Endodermal cell (in vitro differentiated cells): ENCODE measurements at regions not wholly inside any gene's neighbourhood (a gene's known extent, or its start where the extent isn't known, plus 50 kb on each side); places are given as distances from the start of the nearest gene placed in this dataset.

Experiments
- DNase-seq: peaks from one replicate; pipeline ENCODE4 v3.0.0-alpha.2; 2017
- H3K27ac ChIP-seq: 2 replicates; pipeline ENCODE4 v1.5.1; 2013; ENCODE audit warnings: mild to moderate bottlenecking, low read depth, low read length, moderate library complexity
- H3K27me3 ChIP-seq: 2 replicates; pipeline ENCODE4 v1.6.1; 2013; ENCODE audit warnings: mild to moderate bottlenecking, low read length, moderate library complexity; ENCODE audit not compliant: insufficient read depth, control insufficient read depth, poor library complexity, severe bottlenecking
- H3K36me3 ChIP-seq: 2 replicates; pipeline ENCODE4 v1.7.0; 2013; ENCODE audit warnings: mild to moderate bottlenecking, low read length, moderate library complexity; ENCODE audit not compliant: control insufficient read depth, insufficient read depth
- H3K4me1 ChIP-seq: one replicate; pipeline ENCODE4 v1.7.0; 2013; ENCODE audit warnings: low read length; ENCODE audit not compliant: control insufficient read depth, insufficient read depth
- H3K4me3 ChIP-seq: 2 replicates; pipeline ENCODE4 v1.5.1; 2013; ENCODE audit warnings: mild to moderate bottlenecking, low read length, moderate library complexity
- H3K9ac ChIP-seq: 2 replicates; pipeline ENCODE4 v1.6.1; 2013; ENCODE audit warnings: mild to moderate bottlenecking, low read length, moderate library complexity; ENCODE audit not compliant: poor library complexity, severe bottlenecking; ENCODE audit errors: extremely low read depth
- H3K9me3 ChIP-seq: 2 replicates; pipeline ENCODE4 v1.6.1; 2013; ENCODE audit warnings: mild to moderate bottlenecking, low read length, moderate library complexity; ENCODE audit not compliant: control insufficient read depth
- H3K27ac Mint-ChIP-seq: 2 replicates; pipeline ENCODE4 v1.8.0; 2020; ENCODE audit warnings: mixed read lengths
- H3K27me3 Mint-ChIP-seq: 2 replicates; pipeline ENCODE4 v1.8.0; 2021; ENCODE audit warnings: mild to moderate bottlenecking, mixed read lengths; ENCODE audit not compliant: insufficient read depth
- H3K36me3 Mint-ChIP-seq: 2 replicates; pipeline ENCODE4 v1.8.0; 2020; ENCODE audit warnings: low read depth, mixed read lengths
- H3K4me1 Mint-ChIP-seq: 2 replicates; pipeline ENCODE4 v1.8.0; 2020; ENCODE audit warnings: mixed read lengths
- H3K4me3 Mint-ChIP-seq: 2 replicates; pipeline ENCODE4 v1.8.0; 2020; ENCODE audit warnings: mild to moderate bottlenecking, moderate library complexity, mixed read lengths
- H3K9me3 Mint-ChIP-seq: 2 replicates; pipeline ENCODE4 v1.8.0; 2020; ENCODE audit warnings: mild to moderate bottlenecking, mixed read lengths
- WGBS, 2 experiments: methylation state at CpG; one replicate each; pipeline versions ENCODE4 v1.1.5 to v1.1.7; 2013; ENCODE audit warnings: missing lambda C conversion rate in 2 of 2, mixed read lengths in 1 of 2; ENCODE audit not compliant: insufficient coverage in 1 of 2, insufficient read length in 1 of 2; 5-methylcytosine and 5-hydroxymethylcytosine counted together
- TF ChIP-seq, protein P1 (sequence below): fragments of 200-600 bp; sonication (generic); conservative IDR thresholded peaks from 2 replicates; pipeline ENCODE4 v1.5.0; 2021; ENCODE audit warnings: antibody characterized with exemption, mild to moderate bottlenecking

DNA sequence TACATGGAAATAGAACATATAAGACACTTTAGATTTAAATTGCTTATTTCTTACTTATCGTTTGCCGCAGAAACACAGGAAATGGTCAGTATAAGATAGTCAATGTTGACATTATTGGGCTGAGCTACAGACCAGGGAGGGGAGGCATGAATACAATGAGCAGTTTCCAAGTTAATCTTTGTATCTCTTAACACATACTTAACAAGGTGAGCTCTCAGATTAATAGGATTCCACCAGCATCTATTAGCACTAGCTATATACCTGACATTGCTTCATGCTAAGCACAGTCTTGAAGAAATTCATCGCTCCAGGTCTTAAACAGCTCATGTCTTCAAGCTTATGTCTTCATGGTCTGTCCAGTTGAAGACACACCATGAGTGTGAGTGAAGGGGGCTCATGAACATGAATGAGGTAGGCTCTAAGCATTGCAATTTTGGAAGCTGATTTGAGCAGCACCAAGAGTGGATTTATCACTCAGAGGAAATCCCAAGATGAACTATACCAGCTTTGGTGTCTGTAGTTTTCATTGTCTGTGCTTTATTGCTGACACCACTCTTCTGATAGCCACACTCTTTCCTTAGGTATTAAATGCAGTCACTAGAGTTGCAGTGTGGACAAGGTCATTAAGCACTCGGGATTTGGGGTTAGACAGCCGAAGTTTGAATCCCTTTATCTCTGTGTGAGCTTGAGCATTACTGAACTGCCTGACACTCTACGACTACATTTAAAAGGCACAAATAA, 359.3 kb upstream of the EPHA4 start:
- peaks cover 8% of the 10 kb centered on the region for H3K9me3 Mint-ChIP-seq
- H3K36me3 Mint-ChIP-seq, result no peaks in the 10 kb centered on the region
- H3K4me3 ChIP-seq, result peak overlapping the region; percentile 31
- peaks cover 20% of the 10 kb centered on the region for H3K9me3 ChIP-seq
- H3K27ac Mint-ChIP-seq, result peak overlapping the region; percentile 18
- DNase-seq, result peak; percentile 49
- H3K36me3 ChIP-seq, result no peaks in the 10 kb centered on the region
- H3K27ac ChIP-seq, result no peak overlapping the region
- 69 to 100% methylated on average over 1 to 6 of the region's 6 CpGs for WGBS, 2 experiments
- TF ChIP-seq, protein P1, sequence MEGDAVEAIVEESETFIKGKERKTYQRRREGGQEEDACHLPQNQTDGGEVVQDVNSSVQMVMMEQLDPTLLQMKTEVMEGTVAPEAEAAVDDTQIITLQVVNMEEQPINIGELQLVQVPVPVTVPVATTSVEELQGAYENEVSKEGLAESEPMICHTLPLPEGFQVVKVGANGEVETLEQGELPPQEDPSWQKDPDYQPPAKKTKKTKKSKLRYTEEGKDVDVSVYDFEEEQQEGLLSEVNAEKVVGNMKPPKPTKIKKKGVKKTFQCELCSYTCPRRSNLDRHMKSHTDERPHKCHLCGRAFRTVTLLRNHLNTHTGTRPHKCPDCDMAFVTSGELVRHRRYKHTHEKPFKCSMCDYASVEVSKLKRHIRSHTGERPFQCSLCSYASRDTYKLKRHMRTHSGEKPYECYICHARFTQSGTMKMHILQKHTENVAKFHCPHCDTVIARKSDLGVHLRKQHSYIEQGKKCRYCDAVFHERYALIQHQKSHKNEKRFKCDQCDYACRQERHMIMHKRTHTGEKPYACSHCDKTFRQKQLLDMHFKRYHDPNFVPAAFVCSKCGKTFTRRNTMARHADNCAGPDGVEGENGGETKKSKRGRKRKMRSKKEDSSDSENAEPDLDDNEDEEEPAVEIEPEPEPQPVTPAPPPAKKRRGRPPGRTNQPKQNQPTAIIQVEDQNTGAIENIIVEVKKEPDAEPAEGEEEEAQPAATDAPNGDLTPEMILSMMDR, result no peak
- no peak overlapping the region for H3K9ac ChIP-seq
- H3K27me3 ChIP-seq, result no peaks in the 10 kb centered on the region
- H3K4me3 Mint-ChIP-seq, result peak overlapping the region; percentile 25
- H3K4me1 ChIP-seq, result peaks cover 15% of the 10 kb centered on the region
- peaks cover 25% of the 10 kb centered on the region for H3K4me1 Mint-ChIP-seq
- H3K27me3 Mint-ChIP-seq, result no peaks in the 10 kb centered on the region

DNA sequence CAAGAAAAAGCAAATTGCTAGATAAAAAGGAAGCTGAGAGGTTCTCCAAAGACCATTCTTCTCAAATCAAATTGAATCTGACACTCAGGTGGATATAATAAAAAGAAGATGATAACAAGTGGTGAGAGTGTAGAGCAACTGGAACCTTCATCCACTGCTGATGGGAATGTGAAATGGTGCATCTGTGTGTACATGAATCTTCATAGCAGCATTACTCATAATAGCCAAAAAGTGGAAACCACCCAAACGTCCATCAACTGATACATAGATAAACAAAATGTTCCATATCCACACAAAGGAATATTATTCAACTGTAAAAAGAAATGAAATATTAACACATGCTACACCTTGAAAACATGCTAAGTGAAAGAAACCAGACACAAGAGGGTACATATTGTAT, 357.2 kb upstream of the EPHA4 start:
- WGBS, 2 experiments, result 80% methylated on average over 1 of the region's 1 CpG; no CpG with 5 or more reads in 1 of the 2 experiments

GRCh38 chr2:221926327-221926726, 354.2 kb upstream of the EPHA4 start:
- peaks cover 20% of the 10 kb centered on the region for H3K4me1 Mint-ChIP-seq
- H3K36me3 ChIP-seq, result no peaks in the 10 kb centered on the region
- H3K9ac ChIP-seq, result no peak overlapping the region
- H3K36me3 Mint-ChIP-seq, result no peaks in the 10 kb centered on the region
- H3K27me3 Mint-ChIP-seq, result no peaks in the 10 kb centered on the region
- 90% methylated on average over 2 of the region's 2 CpGs; no CpG with 5 or more reads in 1 of the 2 experiments for WGBS, 2 experiments
- peaks cover 10% of the 10 kb centered on the region for H3K9me3 ChIP-seq
- no peaks in the 10 kb centered on the region for H3K27me3 ChIP-seq
- TF ChIP-seq, protein P1, result no peak
- no peak overlapping the region for H3K4me3 Mint-ChIP-seq
- H3K9me3 Mint-ChIP-seq, result no peaks in the 10 kb centered on the region
- H3K27ac Mint-ChIP-seq, result no peak overlapping the region
- DNase-seq, result no peak
- H3K4me3 ChIP-seq, result no peak overlapping the region
- peaks cover 10% of the 10 kb centered on the region for H3K4me1 ChIP-seq
- H3K27ac ChIP-seq, result no peak overlapping the region

More for the DNA sequence above, 357.2 kb upstream of the EPHA4 start:
- H3K9me3 ChIP-seq, result peaks cover 20% of the 10 kb centered on the region
- H3K4me1 ChIP-seq, result peaks cover 15% of the 10 kb centered on the region
- no peaks in the 10 kb centered on the region for H3K27me3 ChIP-seq
- H3K9me3 Mint-ChIP-seq, result peaks cover 8% of the 10 kb centered on the region
- H3K27ac ChIP-seq, result no peak overlapping the region
- DNase-seq, result no peak
- no peaks in the 10 kb centered on the region for H3K36me3 Mint-ChIP-seq
- no peaks in the 10 kb centered on the region for H3K36me3 ChIP-seq
- H3K9ac ChIP-seq, result no peak overlapping the region
- no peaks in the 10 kb centered on the region for H3K27me3 Mint-ChIP-seq
- TF ChIP-seq, protein P1, result no peak
- H3K4me3 ChIP-seq, result peak overlapping the region; percentile 37
- no peak overlapping the region for H3K4me3 Mint-ChIP-seq
- H3K27ac Mint-ChIP-seq, result no peak overlapping the region
- H3K4me1 Mint-ChIP-seq, result peaks cover 31% of the 10 kb centered on the region
